NB4 (cell line): ENCODE measurements at regions not wholly inside any gene's neighbourhood (a gene's known extent, or its start where the extent isn't known, plus 50 kb on each side); places are given as distances from the start of the nearest gene placed in this dataset.

Source experiments
- CTCF ChIP-seq: IDR thresholded peaks from one replicate; pipeline ENCODE4 v1.5.1; 2012; ENCODE audit warnings: low read depth, low read length
- POLR2A ChIP-seq: IDR thresholded peaks from 2 replicates; pipeline ENCODE4 v1.6.1; 2011; ENCODE audit warnings: mild to moderate bottlenecking; ENCODE audit not compliant: insufficient read length; ENCODE audit errors: extremely low read depth

DNA sequence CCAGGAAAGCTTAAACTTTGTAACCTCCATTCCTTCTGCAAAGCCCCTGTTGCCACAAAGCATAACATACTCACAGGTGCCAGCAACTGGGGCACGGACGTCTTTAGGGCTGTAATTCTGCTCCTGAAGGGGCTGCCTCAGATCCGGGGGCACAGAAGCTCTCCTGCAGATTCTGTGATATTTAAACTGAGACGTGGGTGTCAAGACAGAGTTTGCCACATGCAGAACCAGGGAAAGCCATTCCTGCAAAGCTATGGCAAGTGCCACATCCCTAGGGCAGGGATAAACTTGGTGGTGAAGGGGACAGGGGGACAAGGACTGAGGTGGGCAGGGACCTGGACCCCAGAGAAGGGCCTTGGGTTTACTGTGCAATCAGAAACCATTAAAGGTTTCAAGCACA lies 247.2 kb downstream of the EIPR1 start:
- TF ChIP-seq CTCF (no peak), POLR2A (no peak)
